PC-3 (cell line): ENCODE measurements at regions not wholly inside any gene's neighbourhood (a gene's known extent, or its start where the extent isn't known, plus 50 kb on each side); places are given as distances from the start of the nearest gene placed in this dataset.

ENCODE experiments used
- EZH2 ChIP-seq: fragments of 300-600 bp; sonication (generic); IDR thresholded peaks from one replicate; pipeline ENCODE4 v1.6.1; 2017; ENCODE audit warnings: antibody characterized with exemption, mild to moderate bottlenecking, low read length; ENCODE audit not compliant: unreplicated experiment
- EZH2phosphoT487 ChIP-seq: fragments of 300-600 bp; sonication (generic); IDR thresholded peaks from 2 replicates; pipeline ENCODE4 v1.6.1; 2018; ENCODE audit warnings: mild to moderate bottlenecking, antibody characterized with exemption, low read length, borderline replicate concordance
- TF ChIP-seq, protein P1 (sequence below): fragments of 300-600 bp; sonication (generic); conservative IDR thresholded peaks from 2 replicates; pipeline ENCODE4 v1.5.1; 2017; ENCODE audit warnings: antibody characterized with exemption, low read depth, mild to moderate bottlenecking, low read length

GRCh38 chr4:42785817-42786216, 106.7 kb upstream of the GRXCR1 start:
- TF ChIP-seq, protein P1, sequence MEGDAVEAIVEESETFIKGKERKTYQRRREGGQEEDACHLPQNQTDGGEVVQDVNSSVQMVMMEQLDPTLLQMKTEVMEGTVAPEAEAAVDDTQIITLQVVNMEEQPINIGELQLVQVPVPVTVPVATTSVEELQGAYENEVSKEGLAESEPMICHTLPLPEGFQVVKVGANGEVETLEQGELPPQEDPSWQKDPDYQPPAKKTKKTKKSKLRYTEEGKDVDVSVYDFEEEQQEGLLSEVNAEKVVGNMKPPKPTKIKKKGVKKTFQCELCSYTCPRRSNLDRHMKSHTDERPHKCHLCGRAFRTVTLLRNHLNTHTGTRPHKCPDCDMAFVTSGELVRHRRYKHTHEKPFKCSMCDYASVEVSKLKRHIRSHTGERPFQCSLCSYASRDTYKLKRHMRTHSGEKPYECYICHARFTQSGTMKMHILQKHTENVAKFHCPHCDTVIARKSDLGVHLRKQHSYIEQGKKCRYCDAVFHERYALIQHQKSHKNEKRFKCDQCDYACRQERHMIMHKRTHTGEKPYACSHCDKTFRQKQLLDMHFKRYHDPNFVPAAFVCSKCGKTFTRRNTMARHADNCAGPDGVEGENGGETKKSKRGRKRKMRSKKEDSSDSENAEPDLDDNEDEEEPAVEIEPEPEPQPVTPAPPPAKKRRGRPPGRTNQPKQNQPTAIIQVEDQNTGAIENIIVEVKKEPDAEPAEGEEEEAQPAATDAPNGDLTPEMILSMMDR: no peak
- no peak for TF ChIP-seq EZH2phosphoT487
- TF ChIP-seq EZH2: no peak
